Stimulated activated naive CD8-positive, alpha-beta T cell treated with anti-CD3 and anti-CD28 coated beads, Interleukin-15, Interleukin-2, amounts not matched to agents 100 ng/mL and 50 ng/mL, for 24 hours (primary cell): ENCODE measurements at regions not wholly inside any gene's neighbourhood (a gene's known extent, or its start where the extent isn't known, plus 50 kb on each side); places are given as distances from the start of the nearest gene placed in this dataset.
"Not testable (repeated sequence)": the region's sequence is repeated elsewhere in the genome, so short reads cannot be mapped to it uniquely, and the experiment has no call there.

Experiments used
- H3K27ac Mint-ChIP-seq: one replicate; pipeline ENCODE4 v1.8.0; 2021; ENCODE audit warnings: mild to moderate bottlenecking, mixed read lengths
- H3K27me3 Mint-ChIP-seq: one replicate; pipeline ENCODE4 v1.8.0; 2021; ENCODE audit warnings: mixed read lengths
- H3K36me3 Mint-ChIP-seq: one replicate; pipeline ENCODE4 v1.8.0; 2021; ENCODE audit warnings: low read depth, mixed read lengths
- H3K4me1 Mint-ChIP-seq: one replicate; pipeline ENCODE4 v1.8.0; 2021; ENCODE audit warnings: low read depth, mixed read lengths
- H3K4me3 Mint-ChIP-seq: one replicate; pipeline ENCODE4 v1.8.0; 2021; ENCODE audit warnings: mild to moderate bottlenecking, mixed read lengths
- H3K9me3 Mint-ChIP-seq: one replicate; pipeline ENCODE4 v1.8.0; 2021; ENCODE audit warnings: mixed read lengths

DNA sequence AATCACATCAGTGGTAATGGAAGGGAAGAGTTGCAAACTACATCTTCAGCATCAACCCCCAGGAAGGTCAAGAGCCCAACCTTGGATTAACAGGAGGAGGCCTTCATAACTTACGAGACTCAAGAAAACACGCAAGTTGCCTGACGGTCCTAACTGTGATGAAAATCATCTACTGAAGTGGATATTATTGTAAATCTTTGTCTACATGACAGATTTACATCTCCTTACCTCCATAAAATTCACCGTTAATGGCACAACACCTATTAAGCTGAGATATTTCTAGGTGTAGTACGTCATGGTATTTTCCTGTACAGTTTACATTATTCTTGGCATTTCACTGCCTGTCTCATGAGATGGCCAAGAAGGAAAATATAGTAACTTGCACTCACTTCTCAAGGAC, 332.0 kb downstream of the NSUN3 start:
- Mint-ChIP-seq H3K4me1 (no peaks in the 10 kb centered on the region), H3K9me3 (no peaks in the 10 kb centered on the region), H3K4me3 (no peak overlapping the region), H3K27ac (no peak overlapping the region), H3K36me3 (no peaks in the 10 kb centered on the region), H3K27me3 (no peaks in the 10 kb centered on the region)

DNA sequence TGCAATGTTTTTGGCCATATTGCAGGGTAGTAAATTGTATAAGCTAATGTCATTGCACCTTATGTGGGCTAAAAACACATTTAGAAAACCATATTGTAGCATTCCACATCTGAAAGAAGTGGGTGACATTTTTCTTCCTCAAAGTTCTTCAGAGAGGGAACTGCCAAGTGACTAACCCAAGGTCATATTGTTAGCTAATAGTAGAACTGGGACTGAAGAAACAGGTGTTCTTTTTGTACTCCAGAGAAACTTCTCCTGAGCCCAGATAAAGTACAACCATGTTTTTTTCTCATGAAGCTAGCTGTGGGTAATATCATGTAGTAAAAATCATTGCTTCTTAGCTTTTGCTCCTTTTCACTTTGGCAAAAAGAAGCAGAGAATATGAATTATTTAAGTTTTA, 333.0 kb downstream of the NSUN3 start:
- H3K4me3 Mint-ChIP-seq: no peak overlapping the region

DNA sequence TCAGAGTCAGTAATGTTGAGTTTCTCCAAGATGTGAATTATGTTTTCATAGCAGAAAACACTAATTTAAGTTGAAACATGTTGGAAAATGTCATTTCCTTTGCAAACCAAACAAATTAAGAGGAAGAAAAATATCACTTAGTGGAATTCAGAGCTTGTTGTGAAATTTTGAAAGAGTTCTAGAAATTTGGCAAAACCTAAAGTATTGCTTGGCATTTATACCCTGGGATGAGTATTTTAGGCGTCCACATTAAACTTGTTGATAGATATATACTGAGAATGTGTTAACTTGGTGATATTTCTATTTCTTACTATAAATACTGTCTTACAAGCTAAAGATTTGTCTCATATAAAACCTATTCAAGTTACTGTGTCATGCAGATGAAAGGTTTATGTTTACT, 335.2 kb downstream of the NSUN3 start:
- H3K4me3 Mint-ChIP-seq: no peak overlapping the region
- no peaks in the 10 kb centered on the region for H3K4me1 Mint-ChIP-seq
- no peaks in the 10 kb centered on the region for H3K9me3 Mint-ChIP-seq
- H3K36me3 Mint-ChIP-seq: no peaks in the 10 kb centered on the region
- no peak overlapping the region for H3K27ac Mint-ChIP-seq
- no peaks in the 10 kb centered on the region for H3K27me3 Mint-ChIP-seq

More for the DNA sequence above, 333.0 kb downstream of the NSUN3 start:
- no peaks in the 10 kb centered on the region for H3K27me3 Mint-ChIP-seq
- no peaks in the 10 kb centered on the region for H3K9me3 Mint-ChIP-seq
- H3K27ac Mint-ChIP-seq: no peak overlapping the region
- no peaks in the 10 kb centered on the region for H3K36me3 Mint-ChIP-seq
- H3K4me1 Mint-ChIP-seq: no peaks in the 10 kb centered on the region

DNA sequence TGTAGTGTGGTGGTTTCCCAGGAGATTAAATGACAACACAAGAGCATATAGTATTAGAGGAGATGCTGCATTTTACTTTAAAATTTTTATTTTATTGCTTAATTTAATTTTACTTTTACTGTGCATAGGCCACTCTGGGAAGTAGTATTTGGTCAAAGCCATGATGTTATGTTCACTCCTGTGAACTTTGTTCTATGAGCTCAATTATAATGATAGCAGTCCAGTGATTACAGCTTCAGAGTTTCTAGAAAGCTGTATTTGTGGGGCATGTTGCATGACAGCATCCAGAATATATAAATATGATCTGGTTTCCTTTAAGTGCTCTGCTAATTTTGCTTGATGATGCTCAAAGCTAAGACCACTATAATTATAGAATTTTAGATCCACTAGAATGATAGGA, 338.6 kb downstream of the NSUN3 start:
- H3K36me3 Mint-ChIP-seq: no peaks in the 10 kb centered on the region

DNA sequence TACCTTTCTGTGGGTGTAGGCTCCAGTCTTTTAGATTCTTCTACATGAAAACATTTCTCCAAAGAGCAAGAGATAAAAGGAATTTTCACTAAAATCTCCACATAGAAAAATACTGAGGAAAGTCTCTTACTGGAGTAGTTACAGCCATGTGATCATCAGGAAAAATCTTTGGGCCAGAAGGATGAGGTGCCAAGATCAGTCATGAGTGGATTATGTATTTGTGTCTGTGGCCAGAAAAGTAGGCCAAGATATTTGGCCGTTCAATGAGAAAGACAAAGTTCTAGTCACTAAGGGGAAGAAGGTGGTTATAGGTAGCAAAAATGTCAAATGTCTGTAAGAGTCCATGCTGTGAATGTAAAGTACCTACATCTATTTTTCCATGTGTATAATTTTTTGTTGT, 339.3 kb downstream of the NSUN3 start:
- H3K36me3 Mint-ChIP-seq: no peaks in the 10 kb centered on the region
- no peak overlapping the region for H3K27ac Mint-ChIP-seq
- no peaks in the 10 kb centered on the region for H3K27me3 Mint-ChIP-seq
- no peak overlapping the region for H3K4me3 Mint-ChIP-seq
- H3K4me1 Mint-ChIP-seq: no peaks in the 10 kb centered on the region
- H3K9me3 Mint-ChIP-seq: peaks cover 5% of the 10 kb centered on the region

More for the DNA sequence above, 338.6 kb downstream of the NSUN3 start:
- H3K4me3 Mint-ChIP-seq: no peak overlapping the region
- H3K9me3 Mint-ChIP-seq: peaks cover 5% of the 10 kb centered on the region
- H3K27me3 Mint-ChIP-seq: no peaks in the 10 kb centered on the region
- no peaks in the 10 kb centered on the region for H3K4me1 Mint-ChIP-seq
- no peak overlapping the region for H3K27ac Mint-ChIP-seq

DNA sequence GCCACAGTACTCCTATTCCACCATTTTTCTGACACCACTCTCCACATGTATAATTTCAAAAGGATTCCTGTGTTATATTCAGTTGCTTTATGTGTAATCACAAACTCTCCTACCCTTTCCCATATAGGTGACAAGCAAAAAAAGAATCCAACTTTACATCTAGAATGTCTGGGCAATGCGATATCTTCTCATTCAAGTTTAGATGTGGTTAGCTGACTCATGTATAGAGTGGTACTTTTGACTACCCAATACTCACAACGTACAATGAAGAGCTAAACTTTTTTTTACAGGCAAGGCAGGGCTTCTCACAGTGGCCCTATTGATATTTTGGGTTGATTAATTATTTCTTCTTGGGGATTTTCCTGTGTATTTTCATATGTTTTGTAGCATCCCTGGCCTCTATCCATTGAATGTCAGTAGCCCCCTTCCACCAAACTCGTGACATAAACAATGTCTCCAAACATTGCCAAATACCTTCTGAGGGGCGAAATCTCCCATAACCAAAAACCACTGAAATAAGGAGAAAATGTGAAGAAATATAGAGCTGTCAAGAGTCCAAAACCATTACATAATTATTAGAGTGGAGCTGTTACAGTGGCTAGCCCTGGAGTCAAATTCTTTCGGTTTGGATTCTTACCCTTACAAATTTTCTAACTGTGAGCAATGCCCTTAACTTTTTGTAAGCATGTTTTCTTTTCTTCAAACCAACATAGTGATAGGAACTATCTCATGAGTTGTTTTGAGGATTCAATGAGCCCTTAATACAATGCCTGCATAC, 342.6 kb downstream of the NSUN3 start:
- Mint-ChIP-seq H3K27ac (no peak overlapping the region), H3K4me3 (no peak overlapping the region), H3K9me3 (peaks cover 5% of the 10 kb centered on the region), H3K27me3 (no peaks in the 10 kb centered on the region), H3K4me1 (no peaks in the 10 kb centered on the region), H3K36me3 (no peaks in the 10 kb centered on the region)

DNA sequence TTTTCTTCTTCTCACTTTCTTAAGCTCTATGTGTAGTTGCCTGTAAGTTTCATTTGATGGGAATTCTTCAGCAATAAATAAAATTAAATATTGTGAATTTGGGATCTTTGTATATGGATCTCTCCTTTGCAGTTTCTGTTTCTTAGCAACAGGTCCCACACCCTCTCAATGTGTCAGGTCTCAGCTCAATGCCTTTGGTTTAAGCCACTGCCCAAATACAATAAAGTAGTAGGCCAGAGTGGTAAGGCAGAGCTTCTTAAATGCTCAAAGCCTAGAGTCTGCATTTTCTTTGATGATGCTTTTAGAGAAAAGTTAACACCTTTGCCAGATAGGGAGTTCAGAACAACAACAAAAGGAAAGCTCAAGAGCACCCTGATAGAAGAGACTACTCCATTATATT, 343.7 kb downstream of the NSUN3 start:
- Mint-ChIP-seq H3K9me3 (peaks cover 5% of the 10 kb centered on the region), H3K4me3 (no peak overlapping the region), H3K36me3 (no peaks in the 10 kb centered on the region), H3K27me3 (no peaks in the 10 kb centered on the region), H3K4me1 (no peaks in the 10 kb centered on the region), H3K27ac (no peak overlapping the region)

DNA sequence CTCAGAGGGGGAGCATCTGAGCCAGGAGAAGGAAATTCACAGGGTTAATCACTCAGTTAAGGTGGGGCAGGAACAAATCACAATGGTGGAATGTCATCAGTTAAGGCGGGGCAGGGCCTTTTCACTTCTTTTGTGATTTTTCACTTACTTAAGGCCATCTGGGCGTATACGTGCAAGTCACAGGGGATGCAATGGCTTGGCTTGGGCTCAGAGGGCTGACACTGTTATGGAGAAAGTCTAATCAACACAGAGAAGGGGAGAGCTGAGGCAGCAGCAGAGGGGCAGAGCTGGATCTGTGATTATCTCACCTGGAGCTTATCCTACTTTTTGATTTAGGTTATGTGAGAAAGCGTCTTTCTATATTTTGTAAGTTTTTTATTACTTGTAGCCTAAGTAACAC, 350.1 kb downstream of the NSUN3 start:
- not testable (repeated sequence) for H3K4me1 Mint-ChIP-seq, H3K4me3 Mint-ChIP-seq, H3K9me3 Mint-ChIP-seq, H3K27me3 Mint-ChIP-seq, H3K27ac Mint-ChIP-seq, H3K36me3 Mint-ChIP-seq

DNA sequence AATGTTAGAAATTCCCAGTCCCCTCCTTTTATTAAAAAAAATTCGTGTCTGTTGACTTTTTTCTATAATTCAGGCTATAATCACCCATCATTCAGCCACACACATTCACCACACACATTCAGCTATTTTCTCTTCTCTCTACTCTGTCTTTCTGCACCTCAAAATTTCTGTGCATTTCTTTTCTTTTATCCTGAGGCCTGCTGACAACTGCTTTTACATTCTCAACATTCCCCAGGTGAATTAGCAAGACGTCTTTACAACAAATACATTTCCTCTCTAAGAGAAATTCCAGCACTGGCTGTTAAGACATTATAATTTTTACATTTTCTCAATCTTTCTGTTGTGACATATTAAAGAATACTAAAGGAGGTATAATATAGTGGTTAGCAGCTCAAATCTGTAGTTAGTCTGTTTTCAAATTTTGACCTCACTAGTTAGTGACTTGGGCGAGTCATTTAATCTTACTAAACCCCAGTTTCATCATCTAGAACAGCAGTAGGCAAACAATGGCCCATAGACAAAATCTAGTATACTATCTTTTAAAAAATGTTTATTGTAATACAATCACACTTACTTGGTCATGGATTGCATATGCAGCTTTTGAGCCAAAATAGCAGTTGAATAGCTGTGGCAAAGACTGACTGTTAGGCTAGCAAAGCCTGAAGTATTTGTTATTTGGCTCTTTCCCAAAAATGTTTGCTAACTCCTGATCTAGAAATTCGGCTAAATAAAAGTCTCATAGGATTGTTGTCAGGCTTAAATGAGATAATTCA, 350.7 kb downstream of the NSUN3 start:
- Mint-ChIP-seq H3K27me3 (no peaks in the 10 kb centered on the region), H3K36me3 (no peaks in the 10 kb centered on the region), H3K4me3 (no peak overlapping the region), H3K9me3 (peaks cover under 1% of the 10 kb centered on the region), H3K4me1 (no peaks in the 10 kb centered on the region), H3K27ac (no peak overlapping the region)

DNA sequence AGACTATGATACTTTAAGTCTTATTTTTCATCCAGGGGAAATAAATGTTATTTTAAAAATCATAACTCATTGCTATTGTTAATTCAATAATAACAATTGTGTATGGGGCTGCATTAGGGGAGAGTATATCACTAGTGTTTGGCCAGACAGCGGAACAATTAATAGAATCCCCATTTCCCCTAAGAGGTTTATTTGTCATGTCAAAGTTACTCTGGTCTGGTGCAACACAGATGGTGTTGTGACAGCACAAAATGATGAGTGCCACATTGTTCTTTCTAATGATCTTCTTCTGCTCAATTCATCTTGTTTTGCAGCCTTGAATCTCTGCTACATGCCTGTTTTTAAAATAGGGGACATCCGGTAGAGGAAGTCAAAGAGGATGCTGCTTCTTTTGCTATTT, 351.6 kb downstream of the NSUN3 start:
- H3K27ac Mint-ChIP-seq: no peak overlapping the region
- H3K27me3 Mint-ChIP-seq: no peaks in the 10 kb centered on the region
- no peaks in the 10 kb centered on the region for H3K36me3 Mint-ChIP-seq
- H3K4me1 Mint-ChIP-seq: no peaks in the 10 kb centered on the region
- H3K4me3 Mint-ChIP-seq: no peak overlapping the region
- H3K9me3 Mint-ChIP-seq: peaks cover 9% of the 10 kb centered on the region

DNA sequence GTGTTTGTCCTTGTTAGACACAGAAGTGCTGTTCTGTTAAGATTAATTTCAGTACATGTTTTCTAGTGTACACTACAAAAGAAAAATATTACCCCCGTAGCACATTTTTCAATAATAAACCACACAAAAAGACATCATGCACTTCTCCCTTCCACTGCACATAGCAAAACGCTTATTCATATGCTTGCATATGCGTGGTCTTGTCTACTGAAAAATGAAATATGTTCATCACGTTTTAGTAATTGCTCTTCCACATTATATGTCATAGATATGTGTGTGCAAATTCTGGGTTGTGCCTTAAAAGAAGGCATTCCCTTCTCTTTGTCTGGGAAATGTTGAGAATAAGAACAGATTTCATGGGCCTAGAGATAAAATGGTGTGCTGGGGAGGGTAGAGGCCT, 353.9 kb downstream of the NSUN3 start:
- no peak overlapping the region for H3K4me3 Mint-ChIP-seq
- no peaks in the 10 kb centered on the region for H3K36me3 Mint-ChIP-seq
- H3K27me3 Mint-ChIP-seq: no peaks in the 10 kb centered on the region
- peaks cover 10% of the 10 kb centered on the region for H3K9me3 Mint-ChIP-seq
- H3K4me1 Mint-ChIP-seq: no peaks in the 10 kb centered on the region
- no peak overlapping the region for H3K27ac Mint-ChIP-seq

DNA sequence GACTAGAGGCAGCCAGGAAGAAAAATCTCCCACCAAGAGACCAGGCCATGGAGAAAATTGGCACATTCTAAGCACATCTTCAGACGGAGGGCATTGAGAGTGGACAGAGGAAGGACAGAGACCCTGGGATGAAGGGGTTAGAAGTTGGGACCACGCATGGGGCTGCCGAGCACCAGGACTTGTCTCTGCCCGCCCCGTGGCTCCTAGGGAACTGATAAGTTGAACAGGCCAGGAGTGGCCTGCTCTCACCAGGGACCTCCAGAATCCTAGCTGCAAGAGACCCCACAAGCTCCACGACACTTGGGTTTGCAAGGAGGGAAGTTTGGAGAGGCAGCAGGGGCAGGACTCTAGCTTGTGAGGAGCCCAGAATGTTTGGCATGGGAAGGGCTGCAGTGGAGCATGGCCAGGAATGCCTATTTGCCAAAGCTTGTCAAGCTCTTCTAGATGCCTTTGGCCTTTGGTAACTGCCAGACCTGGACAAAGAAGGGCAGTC, 355.1 kb downstream of the NSUN3 start:
- H3K36me3 Mint-ChIP-seq: no peaks in the 10 kb centered on the region
- H3K9me3 Mint-ChIP-seq: peaks cover 10% of the 10 kb centered on the region
- no peaks in the 10 kb centered on the region for H3K27me3 Mint-ChIP-seq
- H3K4me1 Mint-ChIP-seq: no peaks in the 10 kb centered on the region
- H3K4me3 Mint-ChIP-seq: no peak overlapping the region
- no peak overlapping the region for H3K27ac Mint-ChIP-seq

DNA sequence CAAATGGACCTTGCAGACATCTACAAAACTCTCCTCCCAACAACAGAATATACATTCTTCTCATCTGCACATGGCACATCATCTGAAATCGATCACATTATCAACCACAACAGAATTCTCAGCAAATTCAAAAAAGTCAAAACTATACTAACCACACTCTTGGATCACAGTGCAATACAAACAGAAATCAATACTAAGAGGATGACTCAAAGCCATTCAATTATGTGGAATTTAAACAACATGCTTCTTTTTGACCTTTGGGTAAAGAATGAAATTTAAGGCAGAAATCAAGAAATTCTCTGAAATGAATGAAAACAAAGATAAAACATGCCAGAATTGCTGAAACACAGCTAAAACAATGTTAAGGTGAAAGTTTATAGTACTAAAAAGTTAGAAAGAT, 358.1 kb downstream of the NSUN3 start:
- Mint-ChIP-seq H3K27me3 (no peaks in the 10 kb centered on the region), H3K4me1 (no peaks in the 10 kb centered on the region), H3K4me3 (no peak overlapping the region), H3K9me3 (peaks cover 10% of the 10 kb centered on the region), H3K36me3 (no peaks in the 10 kb centered on the region), H3K27ac (no peak overlapping the region)

DNA sequence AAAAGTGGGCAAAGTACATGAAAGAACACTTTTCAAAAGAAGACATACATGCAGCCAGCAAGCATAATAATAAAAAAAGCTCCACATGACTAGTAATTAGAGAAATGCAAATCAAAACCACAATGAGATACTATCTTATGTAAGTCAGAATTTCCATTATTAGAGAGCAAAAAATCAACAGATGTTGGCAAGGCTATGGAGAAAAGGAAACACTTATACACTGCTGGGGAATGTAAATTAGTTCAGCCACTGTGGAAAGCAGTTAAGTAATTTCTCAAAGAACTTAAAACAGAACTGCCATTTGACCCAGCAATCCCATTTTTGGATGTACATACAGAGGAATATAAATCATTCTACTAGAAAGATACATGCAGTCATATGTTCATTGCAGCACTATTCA, 360.7 kb downstream of the NSUN3 start:
- peaks cover 16% of the 10 kb centered on the region for H3K9me3 Mint-ChIP-seq
- no peaks in the 10 kb centered on the region for H3K36me3 Mint-ChIP-seq
- H3K27me3 Mint-ChIP-seq: no peaks in the 10 kb centered on the region
- no peak overlapping the region for H3K27ac Mint-ChIP-seq
- no peaks in the 10 kb centered on the region for H3K4me1 Mint-ChIP-seq
- no peak overlapping the region for H3K4me3 Mint-ChIP-seq

DNA sequence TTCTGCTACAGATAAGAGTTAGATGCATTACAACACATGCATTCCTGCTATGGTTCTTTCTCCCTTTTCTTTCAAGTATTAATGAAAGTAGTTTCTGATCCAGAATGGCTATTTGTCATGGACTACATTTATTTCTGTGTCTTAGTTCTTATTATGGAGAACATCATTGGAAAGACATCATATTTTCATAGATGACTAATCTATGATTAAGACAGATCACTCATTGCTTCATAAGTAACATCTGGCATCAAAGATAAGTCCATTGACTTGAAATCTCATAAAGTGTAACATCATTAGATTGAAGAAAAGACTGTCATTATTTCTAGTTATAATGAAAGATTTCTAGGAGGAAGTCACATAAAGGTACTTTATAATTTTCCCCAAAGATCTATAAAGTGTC, 366.7 kb downstream of the NSUN3 start:
- no peaks in the 10 kb centered on the region for H3K27me3 Mint-ChIP-seq
- H3K4me1 Mint-ChIP-seq: no peaks in the 10 kb centered on the region
- H3K36me3 Mint-ChIP-seq: no peaks in the 10 kb centered on the region
- peaks cover 6% of the 10 kb centered on the region for H3K9me3 Mint-ChIP-seq
- H3K27ac Mint-ChIP-seq: no peak overlapping the region
- no peak overlapping the region for H3K4me3 Mint-ChIP-seq
